Osteocyte (in vitro differentiated cells): ENCODE measurements at regions not wholly inside any gene's neighbourhood (a gene's known extent, or its start where the extent isn't known, plus 50 kb on each side); places are given as distances from the start of the nearest gene placed in this dataset.

Experiments used
- DNase-seq: peaks from one replicate; pipeline ENCODE4 v3.0.0; 2021; ENCODE audit warnings: mixed read lengths; ENCODE audit not compliant: unreplicated experiment; ENCODE audit errors: extremely low spot score
- H3K27ac Mint-ChIP-seq: one replicate; pipeline ENCODE4 v1.8.0; 2021; ENCODE audit warnings: mild to moderate bottlenecking, mixed read lengths; ENCODE audit not compliant: unreplicated experiment
- H3K27me3 Mint-ChIP-seq: one replicate; pipeline ENCODE4 v1.8.0; 2021; ENCODE audit warnings: mixed read lengths; ENCODE audit not compliant: unreplicated experiment
- H3K36me3 Mint-ChIP-seq: one replicate; pipeline ENCODE4 v1.8.0; 2021; ENCODE audit warnings: mixed read lengths; ENCODE audit not compliant: unreplicated experiment
- H3K4me1 Mint-ChIP-seq: one replicate; pipeline ENCODE4 v1.8.0; 2021; ENCODE audit warnings: mixed read lengths; ENCODE audit not compliant: unreplicated experiment
- H3K4me3 Mint-ChIP-seq: one replicate; pipeline ENCODE4 v1.8.0; 2021; ENCODE audit warnings: mild to moderate bottlenecking, moderate library complexity, mixed read lengths; ENCODE audit not compliant: unreplicated experiment
- H3K9me3 Mint-ChIP-seq: one replicate; pipeline ENCODE4 v1.8.0; 2021; ENCODE audit warnings: mixed read lengths; ENCODE audit not compliant: unreplicated experiment
- TF ChIP-seq, protein P1 (sequence below): fragments of 200-600 bp; sonication (generic); IDR thresholded peaks from 2 replicates; pipeline ENCODE4 v1.5.0; 2021; ENCODE audit warnings: antibody characterized with exemption, mild to moderate bottlenecking, moderate library complexity

DNA sequence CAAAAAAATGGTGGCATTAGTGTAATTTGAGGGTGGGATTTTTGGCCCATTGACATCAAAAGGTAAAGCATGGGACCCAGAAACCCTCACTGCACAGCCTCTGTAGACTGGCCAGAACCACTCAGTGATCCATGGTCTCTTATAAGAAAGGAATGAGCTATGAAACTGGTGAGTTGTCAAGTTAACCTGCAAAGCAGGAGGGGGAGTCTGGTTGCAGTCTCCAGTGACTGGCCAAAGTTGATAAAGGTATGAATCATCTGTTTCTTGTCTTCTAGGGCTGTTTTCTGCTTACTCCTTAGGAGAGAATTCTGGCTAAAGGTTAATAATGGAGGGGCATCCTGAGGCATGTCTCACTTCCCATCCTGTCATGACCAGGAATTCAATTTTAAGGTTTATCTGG, 325.2 kb downstream of the TLR4 start:
- Mint-ChIP-seq H3K27ac (no peak overlapping the region), H3K4me3 (no peak overlapping the region), H3K27me3 (no peaks in the 10 kb centered on the region), H3K36me3 (no peaks in the 10 kb centered on the region), H3K9me3 (peaks cover 5% of the 10 kb centered on the region), H3K4me1 (no peaks in the 10 kb centered on the region)
- TF ChIP-seq, protein P1, sequence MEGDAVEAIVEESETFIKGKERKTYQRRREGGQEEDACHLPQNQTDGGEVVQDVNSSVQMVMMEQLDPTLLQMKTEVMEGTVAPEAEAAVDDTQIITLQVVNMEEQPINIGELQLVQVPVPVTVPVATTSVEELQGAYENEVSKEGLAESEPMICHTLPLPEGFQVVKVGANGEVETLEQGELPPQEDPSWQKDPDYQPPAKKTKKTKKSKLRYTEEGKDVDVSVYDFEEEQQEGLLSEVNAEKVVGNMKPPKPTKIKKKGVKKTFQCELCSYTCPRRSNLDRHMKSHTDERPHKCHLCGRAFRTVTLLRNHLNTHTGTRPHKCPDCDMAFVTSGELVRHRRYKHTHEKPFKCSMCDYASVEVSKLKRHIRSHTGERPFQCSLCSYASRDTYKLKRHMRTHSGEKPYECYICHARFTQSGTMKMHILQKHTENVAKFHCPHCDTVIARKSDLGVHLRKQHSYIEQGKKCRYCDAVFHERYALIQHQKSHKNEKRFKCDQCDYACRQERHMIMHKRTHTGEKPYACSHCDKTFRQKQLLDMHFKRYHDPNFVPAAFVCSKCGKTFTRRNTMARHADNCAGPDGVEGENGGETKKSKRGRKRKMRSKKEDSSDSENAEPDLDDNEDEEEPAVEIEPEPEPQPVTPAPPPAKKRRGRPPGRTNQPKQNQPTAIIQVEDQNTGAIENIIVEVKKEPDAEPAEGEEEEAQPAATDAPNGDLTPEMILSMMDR, result no peak
- DNase-seq, result no peak

DNA sequence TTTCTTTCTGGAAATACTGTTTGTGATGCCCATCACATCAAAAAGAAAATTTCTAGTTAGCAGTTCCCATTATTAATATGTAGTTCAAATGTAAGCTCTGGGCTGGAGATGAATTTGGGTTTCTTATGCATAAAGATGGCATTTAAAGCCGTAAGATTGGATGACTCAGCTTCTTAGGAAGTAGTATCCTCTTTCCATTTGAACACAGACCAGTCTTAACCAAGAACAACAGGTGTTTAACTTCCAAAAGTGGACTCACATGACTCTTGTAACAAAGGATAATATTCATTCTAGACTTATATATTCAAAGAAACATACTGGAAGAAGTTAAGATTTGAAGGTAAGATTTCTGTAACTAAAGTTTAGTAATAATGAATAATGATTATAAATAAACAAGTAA, 330.5 kb downstream of the TLR4 start:
- no peak overlapping the region for H3K4me3 Mint-ChIP-seq
- H3K4me1 Mint-ChIP-seq, result no peaks in the 10 kb centered on the region
- H3K27me3 Mint-ChIP-seq, result no peaks in the 10 kb centered on the region

DNA sequence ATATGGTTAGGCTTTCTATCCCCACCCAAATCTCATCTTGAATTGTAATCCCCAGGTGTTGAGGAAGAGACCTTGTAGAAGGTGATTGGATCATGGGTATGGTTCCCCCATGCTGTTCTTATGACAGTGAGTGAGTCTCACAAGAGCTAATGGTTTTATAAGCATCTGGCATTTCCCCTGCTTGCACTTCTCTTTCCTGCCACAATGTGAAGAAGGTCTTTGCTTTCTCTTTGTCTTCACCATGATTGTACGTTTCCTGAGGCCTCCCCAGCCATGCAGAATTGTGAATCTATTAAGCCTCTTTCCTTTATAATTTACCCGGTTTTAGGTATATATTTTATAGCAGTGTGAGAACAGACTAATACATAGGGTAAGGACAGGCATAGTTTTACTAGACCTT, 334.5 kb downstream of the TLR4 start:
- TF ChIP-seq, protein P1, result no peak
- no peak overlapping the region for H3K4me3 Mint-ChIP-seq
- H3K4me1 Mint-ChIP-seq, result no peaks in the 10 kb centered on the region
- DNase-seq, result no peak
- no peaks in the 10 kb centered on the region for H3K9me3 Mint-ChIP-seq
- no peak overlapping the region for H3K27ac Mint-ChIP-seq
- no peaks in the 10 kb centered on the region for H3K36me3 Mint-ChIP-seq
- H3K27me3 Mint-ChIP-seq, result no peaks in the 10 kb centered on the region

More for the DNA sequence above, 330.5 kb downstream of the TLR4 start:
- DNase-seq, result no peak
- Mint-ChIP-seq H3K27ac (no peak overlapping the region), H3K9me3 (no peaks in the 10 kb centered on the region), H3K36me3 (no peaks in the 10 kb centered on the region)
- TF ChIP-seq, protein P1, result no peak

DNA sequence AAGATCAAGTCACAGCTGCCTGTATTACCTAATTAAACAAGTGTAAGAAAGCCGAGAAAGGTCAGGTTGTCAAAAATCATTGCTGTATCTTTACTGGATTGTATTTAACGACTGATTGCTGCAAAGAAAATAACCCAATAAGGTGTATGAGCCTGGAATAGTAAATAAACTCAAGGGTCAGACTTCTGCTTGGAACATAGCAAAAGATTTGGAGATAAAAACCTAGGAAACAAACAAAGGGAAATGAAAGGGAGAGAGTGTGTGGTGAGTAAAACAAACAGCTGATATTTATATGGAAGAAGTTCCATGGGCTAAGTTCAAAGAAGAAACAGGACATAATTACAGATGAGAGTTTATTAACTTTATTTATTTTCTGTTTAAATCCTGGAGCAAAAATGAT, 354.0 kb downstream of the TLR4 start:
- TF ChIP-seq, protein P1, result no peak
- Mint-ChIP-seq H3K4me3 (no peak overlapping the region), H3K27me3 (no peaks in the 10 kb centered on the region), H3K27ac (no peak overlapping the region), H3K36me3 (no peaks in the 10 kb centered on the region), H3K4me1 (no peaks in the 10 kb centered on the region), H3K9me3 (no peaks in the 10 kb centered on the region)
- no peak for DNase-seq

DNA sequence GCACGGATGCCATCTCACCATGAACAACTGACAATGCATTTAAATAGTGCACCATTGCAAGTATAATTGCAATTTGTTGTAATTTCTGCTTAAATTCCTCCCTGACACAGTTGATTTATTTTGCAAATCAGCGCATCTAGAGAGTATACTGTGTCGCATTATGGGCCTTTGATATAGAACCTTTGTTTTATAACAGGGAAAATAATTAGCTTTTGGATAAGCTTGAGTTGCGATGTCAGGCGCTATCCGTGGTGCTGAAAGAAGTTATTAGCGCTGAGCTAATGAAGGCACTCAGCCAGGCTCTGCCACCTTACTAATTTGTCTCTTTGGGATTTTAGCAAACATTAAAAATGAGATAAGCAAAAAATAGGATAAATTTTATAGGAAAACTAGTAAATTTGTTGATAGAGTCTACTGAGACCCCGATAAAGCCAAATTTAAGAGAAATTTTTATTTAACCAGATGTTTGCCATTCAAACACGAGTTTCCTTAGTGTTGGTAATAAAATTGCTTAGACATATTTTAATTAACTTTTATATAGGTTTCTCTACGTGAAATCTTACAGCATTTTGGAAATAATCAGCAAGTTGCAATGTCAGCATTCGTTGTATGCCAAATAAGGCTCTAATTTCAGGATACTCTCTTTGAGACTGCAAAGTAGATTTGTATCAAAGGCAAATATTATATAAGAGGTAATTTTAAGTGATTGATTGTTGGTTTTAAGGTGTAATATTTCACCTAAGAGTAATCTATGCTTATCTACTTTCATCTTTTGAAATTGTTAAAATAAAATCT, 355.5 kb downstream of the TLR4 start:
- DNase-seq, result no peak
- TF ChIP-seq, protein P1, result no peak
- H3K27me3 Mint-ChIP-seq, result no peaks in the 10 kb centered on the region
- H3K4me3 Mint-ChIP-seq, result no peak overlapping the region
- no peak overlapping the region for H3K27ac Mint-ChIP-seq
- H3K4me1 Mint-ChIP-seq, result no peaks in the 10 kb centered on the region
- no peaks in the 10 kb centered on the region for H3K9me3 Mint-ChIP-seq
- H3K36me3 Mint-ChIP-seq, result no peaks in the 10 kb centered on the region
